CD14-positive monocyte (primary cell): ENCODE measurements at regions not wholly inside any gene's neighbourhood (a gene's known extent, or its start where the extent isn't known, plus 50 kb on each side); places are given as distances from the start of the nearest gene placed in this dataset.
"Not testable (repeated sequence)": the region's sequence is repeated elsewhere in the genome, so short reads cannot be mapped to it uniquely, and the experiment has no call there.

Experiments
- DNase-seq, 3 donors: peaks; one replicate each; pipeline ENCODE4 v3.0.0-alpha.2; 2011 to 2022
- H2AFZ ChIP-seq: 2 replicates; pipeline ENCODE4 v1.6.0; 2012; ENCODE audit warnings: mild to moderate bottlenecking, low read depth, low read length, inconsistent platforms; ENCODE audit not compliant: insufficient read depth, poor library complexity, severe bottlenecking
- H3K27ac ChIP-seq, 2 donors: 1 replicate in 1 of 2; 2 replicates in 1 of 2; pipeline ENCODE4 v1.5.1; 2012 to 2013; ENCODE audit warnings: low read length in 2 of 2, control low read depth in 1 of 2, inconsistent platforms in 1 of 2, low read depth in 1 of 2, mild to moderate bottlenecking in 1 of 2
- H3K27me3 ChIP-seq, 2 donors: one replicate each; pipeline versions ENCODE4 v1.6.0 to v1.6.1; 2011 to 2013; ENCODE audit warnings: low read length in 2 of 2; ENCODE audit not compliant: control insufficient read depth in 2 of 2, insufficient read depth in 2 of 2
- H3K36me3 ChIP-seq, 2 donors: replicated peaks in 1 of 2; 1 replicate in 1 of 2; 2 replicates in 1 of 2; pipeline versions ENCODE4 v1.5.1 to v1.6.1; 2012 to 2013; ENCODE audit warnings: low read length in 2 of 2, control low read depth in 1 of 2, inconsistent platforms in 1 of 2, mild to moderate bottlenecking in 1 of 2; ENCODE audit not compliant: insufficient read depth in 2 of 2, control insufficient read depth in 1 of 2
- H3K4me1 ChIP-seq, 2 donors: 1 replicate in 1 of 2; 2 replicates in 1 of 2; pipeline versions ENCODE4 v1.5.1 to v1.6.1; 2012 to 2013; ENCODE audit warnings: low read length in 2 of 2, control low read depth in 1 of 2, inconsistent platforms in 1 of 2, mild to moderate bottlenecking in 1 of 2, moderate library complexity in 1 of 2; ENCODE audit not compliant: insufficient read depth in 2 of 2, control insufficient read depth in 1 of 2
- H3K4me2 ChIP-seq: replicated peaks from 2 replicates; pipeline ENCODE3; 2012; ENCODE audit warnings: low read length, moderate library complexity, mild to moderate bottlenecking; ENCODE audit not compliant: poor library complexity, severe bottlenecking; ENCODE audit errors: extremely low read depth
- H3K4me3 ChIP-seq, 3 experiments: fragments of 200-600 bp in 1 of 3; sonication (generic) in 1 of 3; replicated peaks in 1 of 3; 1 replicate in 2 of 3; 2 replicates in 1 of 3; pipeline ENCODE4 v1.5.1; 2011 to 2013; ENCODE audit warnings: low read length in 3 of 3, mild to moderate bottlenecking in 3 of 3, control low read depth in 2 of 3, low read depth in 2 of 3, inconsistent platforms in 1 of 3, moderate library complexity in 1 of 3
- H3K79me2 ChIP-seq: 2 replicates; pipeline ENCODE4 v1.6.0; 2012; ENCODE audit warnings: mild to moderate bottlenecking, control low read depth, inconsistent platforms, low read length, moderate library complexity; ENCODE audit not compliant: insufficient read depth
- H3K9ac ChIP-seq: 2 replicates; pipeline ENCODE4 v1.6.0; 2017; ENCODE audit warnings: low read length, mild to moderate bottlenecking; ENCODE audit not compliant: insufficient read depth, poor library complexity, severe bottlenecking
- H3K9me3 ChIP-seq, 2 donors: replicated peaks in 1 of 2; 1 replicate in 1 of 2; 2 replicates in 1 of 2; pipeline versions ENCODE4 v1.5.1 to v1.6.1; 2012 to 2013; ENCODE audit warnings: low read length in 2 of 2, control low read depth in 1 of 2; ENCODE audit not compliant: control insufficient read depth in 1 of 2, insufficient read depth in 1 of 2
- H4K20me1 ChIP-seq: 2 replicates; pipeline ENCODE4 v1.6.0; 2012; ENCODE audit warnings: mild to moderate bottlenecking, low read length, control low read depth, moderate library complexity; ENCODE audit not compliant: insufficient read depth
- H3K27ac Mint-ChIP-seq, 7 donors: one replicate each; pipeline ENCODE4 v1.8.0; 2020; ENCODE audit warnings: mild to moderate bottlenecking in 7 of 7, mixed read lengths in 7 of 7, moderate library complexity in 6 of 7, inconsistent platforms in 2 of 7
- H3K27me3 Mint-ChIP-seq, 3 donors: one replicate each; pipeline ENCODE4 v1.8.0; 2021 to 2022; ENCODE audit warnings: low read depth in 3 of 3, mild to moderate bottlenecking in 3 of 3, mixed read lengths in 3 of 3, moderate library complexity in 3 of 3, inconsistent platforms in 1 of 3
- H3K36me3 Mint-ChIP-seq, 2 donors: one replicate each; pipeline ENCODE4 v1.8.0; 2020; ENCODE audit warnings: mixed read lengths in 2 of 2, inconsistent platforms in 1 of 2, mild to moderate bottlenecking in 1 of 2
- H3K4me1 Mint-ChIP-seq: one replicate; pipeline ENCODE4 v1.8.0; 2020; ENCODE audit warnings: mild to moderate bottlenecking, mixed read lengths
- H3K4me3 Mint-ChIP-seq, 2 donors: one replicate each; pipeline ENCODE4 v1.8.0; 2020; ENCODE audit warnings: mild to moderate bottlenecking in 2 of 2, mixed read lengths in 2 of 2, moderate library complexity in 1 of 2
- H3K9me3 Mint-ChIP-seq, 7 donors: one replicate each; pipeline ENCODE4 v1.8.0; 2020 to 2022; ENCODE audit warnings: mixed read lengths in 7 of 7, mild to moderate bottlenecking in 6 of 7, moderate library complexity in 6 of 7, inconsistent platforms in 2 of 7
- CTCF ChIP-seq: fragments of 200-600 bp; IDR thresholded peaks from one replicate; pipeline ENCODE4 v1.8.0; 2022; ENCODE audit warnings: antibody characterized with exemption, mild to moderate bottlenecking
- WGBS: methylation state at CpG from one replicate; pipeline ENCODE4 v1.1.5; 2013; ENCODE audit warnings: missing lambda C conversion rate; ENCODE audit not compliant: insufficient coverage; 5-methylcytosine and 5-hydroxymethylcytosine counted together
- intact Hi-C, 2 donors: fragments of 100-400 bp; cut with micrococcal nuclease; formaldehyde crosslinking; loops; one replicate each; pipeline versions ENCODE4 v1.15.0 to v1.15.1; 2023

DNA sequence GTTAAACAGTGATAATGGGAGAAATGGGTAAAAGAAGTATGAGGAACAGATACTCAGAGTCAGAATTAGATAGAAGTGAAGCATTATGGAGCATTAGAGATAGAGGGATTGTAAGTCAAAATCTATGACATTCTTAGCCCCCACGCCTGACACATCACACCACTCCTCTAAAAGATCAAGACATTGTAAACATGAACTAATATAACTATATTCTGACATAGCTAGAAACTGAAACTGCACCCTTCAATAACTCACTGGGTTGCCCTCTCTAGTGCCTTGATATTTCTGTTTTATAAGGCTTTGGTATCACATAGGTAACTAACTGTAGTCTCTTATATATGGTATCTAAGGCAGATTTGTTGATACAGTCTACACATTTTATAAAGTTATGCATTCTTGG is 684.3 kb upstream of the DPPA4 start:
- no peak overlapping the region for H3K4me2 ChIP-seq
- H3K4me1 Mint-ChIP-seq = no peaks in the 10 kb centered on the region
- H3K4me1 ChIP-seq = no peaks in the 10 kb centered on the region
- no peak overlapping the region for H3K27ac ChIP-seq
- H3K36me3 Mint-ChIP-seq = no peaks in the 10 kb centered on the region
- H3K79me2 ChIP-seq = no peaks in the 10 kb centered on the region
- H3K4me3 ChIP-seq = no peak overlapping the region
- no peaks in the 10 kb centered on the region for H3K36me3 ChIP-seq
- intact Hi-C loops = no loop called here
- H3K27ac Mint-ChIP-seq = no peak overlapping the region
- no peaks in the 10 kb centered on the region for H3K9me3 ChIP-seq
- TF ChIP-seq CTCF = no peak
- no peak overlapping the region for H3K4me3 Mint-ChIP-seq
- no peak overlapping the region for H3K9ac ChIP-seq
- no peak overlapping the region for H2AFZ ChIP-seq
- H3K27me3 Mint-ChIP-seq = no peaks in the 10 kb centered on the region
- no peak for DNase-seq
- H3K27me3 ChIP-seq = no peaks in the 10 kb centered on the region
- no CpG with 5 or more reads among the region's 1 CpG for WGBS
- H4K20me1 ChIP-seq = no peaks in the 10 kb centered on the region
- peaks cover 0 to 12% (median 4%) of the 10 kb centered on the region in 7 donors for H3K9me3 Mint-ChIP-seq

GRCh38 chr3:110023022-110023421 is 685.7 kb upstream of the DPPA4 start:
- H3K27ac ChIP-seq, DNase-seq, intact Hi-C loops, H3K4me1 ChIP-seq, H3K4me1 Mint-ChIP-seq, H3K9me3 ChIP-seq, H3K27me3 ChIP-seq, H3K4me2 ChIP-seq, H2AFZ ChIP-seq, H3K4me3 ChIP-seq, H3K36me3 Mint-ChIP-seq, H3K4me3 Mint-ChIP-seq, H3K27me3 Mint-ChIP-seq, H3K9ac ChIP-seq, H4K20me1 ChIP-seq, H3K36me3 ChIP-seq, H3K79me2 ChIP-seq, H3K27ac Mint-ChIP-seq: not testable (repeated sequence)
- WGBS = no CpG with 5 or more reads among the region's 1 CpG
- H3K9me3 Mint-ChIP-seq = peaks cover 0 to 12% (median 4%) of the 10 kb centered on the region in 7 donors
